H9 (cell line): ENCODE measurements at regions not wholly inside any gene's neighbourhood (a gene's known extent, or its start where the extent isn't known, plus 50 kb on each side); places are given as distances from the start of the nearest gene placed in this dataset.

Source experiments
- DNase-seq: peaks from one replicate; pipeline ENCODE4 v3.0.0-alpha.2; 2017
- H2AFZ ChIP-seq: one replicate; pipeline ENCODE4 v1.6.1; 2013; ENCODE audit warnings: mild to moderate bottlenecking, low read length, control low read depth, moderate library complexity
- H2AK5ac ChIP-seq: 2 replicates; pipeline ENCODE4 v1.6.1; 2013; ENCODE audit warnings: low read length, control low read depth, mixed read lengths; ENCODE audit not compliant: insufficient read length
- H2BK120ac ChIP-seq: one replicate; pipeline ENCODE4 v1.6.1; 2013; ENCODE audit warnings: low read depth, mild to moderate bottlenecking, low read length, control low read depth, inconsistent platforms; ENCODE audit not compliant: poor library complexity, severe bottlenecking
- H2BK12ac ChIP-seq: 2 replicates; pipeline ENCODE4 v1.6.1; 2013; ENCODE audit warnings: low read length, control low read depth, mixed read lengths, low read depth; ENCODE audit not compliant: insufficient read length
- H2BK15ac ChIP-seq: 2 replicates; pipeline ENCODE4 v1.6.1; 2013; ENCODE audit warnings: low read depth, low read length, control low read depth
- H2BK20ac ChIP-seq: one replicate; pipeline ENCODE4 v1.6.1; 2013; ENCODE audit warnings: low read depth, mild to moderate bottlenecking, low read length, control low read depth, inconsistent platforms; ENCODE audit not compliant: poor library complexity, severe bottlenecking
- H2BK5ac ChIP-seq: 2 replicates; pipeline ENCODE4 v1.6.1; 2013; ENCODE audit warnings: low read length, control low read depth, mixed read lengths; ENCODE audit not compliant: insufficient read length
- H3K14ac ChIP-seq: 2 replicates; pipeline ENCODE4 v1.6.1; 2013; ENCODE audit warnings: low read length, control low read depth; ENCODE audit not compliant: insufficient read depth
- H3K18ac ChIP-seq: 2 replicates; pipeline ENCODE4 v1.6.1; 2013; ENCODE audit warnings: low read depth, mild to moderate bottlenecking, mixed read lengths, low read length, control low read depth; ENCODE audit not compliant: insufficient read length
- H3K23ac ChIP-seq: 2 replicates; pipeline ENCODE4 v1.6.1; 2013; ENCODE audit warnings: low read length, control low read depth, mixed read lengths, low read depth; ENCODE audit not compliant: insufficient read length
- H3K23me2 ChIP-seq: 2 replicates; pipeline ENCODE4 v1.6.1; 2013; ENCODE audit warnings: low read depth, mild to moderate bottlenecking, mixed read lengths, low read length, control low read depth; ENCODE audit not compliant: insufficient read length, poor library complexity, severe bottlenecking
- H3K27ac ChIP-seq: 2 replicates; pipeline ENCODE4 v1.5.1; 2013; ENCODE audit warnings: low read length, control low read depth, mixed read lengths, low read depth; ENCODE audit not compliant: insufficient read length
- H3K27me3 ChIP-seq: 2 replicates; pipeline ENCODE4 v1.6.1; 2013; ENCODE audit warnings: low read length, control low read depth, inconsistent platforms; ENCODE audit not compliant: insufficient read depth
- H3K4ac ChIP-seq: 2 replicates; pipeline ENCODE4 v1.6.1; 2013; ENCODE audit warnings: low read depth, mild to moderate bottlenecking, control low read depth, inconsistent platforms, low read length, moderate library complexity
- H3K4me1 ChIP-seq: 2 replicates; pipeline ENCODE4 v1.6.1; 2013; ENCODE audit warnings: low read length, control low read depth, inconsistent platforms; ENCODE audit not compliant: insufficient read depth
- H3K4me2 ChIP-seq: 2 replicates; pipeline ENCODE4 v1.6.1; 2013; ENCODE audit warnings: low read length, control low read depth, mixed read lengths; ENCODE audit not compliant: insufficient read length, insufficient read depth
- H3K56ac ChIP-seq: 2 replicates; pipeline ENCODE4 v1.6.1; 2013; ENCODE audit warnings: low read depth, mild to moderate bottlenecking, mixed read lengths, low read length, control low read depth; ENCODE audit not compliant: insufficient read length
- H3K79me1 ChIP-seq: 2 replicates; pipeline ENCODE4 v1.6.1; 2013; ENCODE audit warnings: low read depth, mild to moderate bottlenecking, moderate library complexity, low read length, control low read depth, inconsistent platforms; ENCODE audit not compliant: insufficient read depth, poor library complexity, severe bottlenecking
- H3K79me2 ChIP-seq: 2 replicates; pipeline ENCODE4 v1.6.1; 2013; ENCODE audit warnings: low read length, control low read depth, inconsistent platforms; ENCODE audit not compliant: insufficient read depth
- H3K9ac ChIP-seq: 2 replicates; pipeline ENCODE4 v1.6.1; 2013; ENCODE audit warnings: low read length, control low read depth, mixed read lengths; ENCODE audit not compliant: insufficient read length; ENCODE audit errors: extremely low read depth
- H3K9me3 ChIP-seq: one replicate; pipeline ENCODE4 v1.6.1; 2013; ENCODE audit warnings: low read depth, low read length, inconsistent platforms; ENCODE audit not compliant: control insufficient read depth
- H3T11ph ChIP-seq: one replicate; pipeline ENCODE4 v1.6.1; 2013; ENCODE audit warnings: mild to moderate bottlenecking, low read length, control low read depth, inconsistent platforms
- H4K20me1 ChIP-seq: one replicate; pipeline ENCODE4 v1.6.1; 2013; ENCODE audit not compliant: control insufficient read depth, insufficient read length, insufficient read depth
- H4K5ac ChIP-seq: 2 replicates; pipeline ENCODE4 v1.6.1; 2013; ENCODE audit warnings: low read depth, mild to moderate bottlenecking, mixed read lengths, low read length, control low read depth; ENCODE audit not compliant: insufficient read length
- H4K8ac ChIP-seq: replicated peaks from 2 replicates; pipeline ENCODE4 v1.6.1; 2013; ENCODE audit warnings: low read length, control low read depth, mixed read lengths, low read depth; ENCODE audit not compliant: insufficient read length
- H4K91ac ChIP-seq: 2 replicates; pipeline ENCODE4 v1.6.1; 2013; ENCODE audit warnings: low read depth, mild to moderate bottlenecking, moderate library complexity, mixed read lengths, low read length, control low read depth; ENCODE audit not compliant: insufficient read length
- H3K27ac Mint-ChIP-seq, 3 experiments: 2 replicates in 2 of 3; 3 replicates in 1 of 3; pipeline ENCODE4 v1.8.0; 2020 to 2021; ENCODE audit warnings: mixed read lengths in 3 of 3, mild to moderate bottlenecking in 1 of 3, moderate library complexity in 1 of 3
- H3K27me3 Mint-ChIP-seq: 2 replicates; pipeline ENCODE4 v1.8.0; 2021; ENCODE audit warnings: low read depth, mild to moderate bottlenecking, moderate library complexity, mixed read lengths
- H3K36me3 Mint-ChIP-seq, 3 experiments: 2 replicates in 2 of 3; 3 replicates in 1 of 3; pipeline ENCODE4 v1.8.0; 2020 to 2021; ENCODE audit warnings: low read depth in 3 of 3, mixed read lengths in 3 of 3; ENCODE audit not compliant: insufficient read depth in 1 of 3
- H3K4me1 Mint-ChIP-seq, 2 experiments: 2 replicates each; pipeline ENCODE4 v1.8.0; 2020; ENCODE audit warnings: mixed read lengths in 2 of 2
- H3K4me3 Mint-ChIP-seq, 2 experiments: 2 replicates in 1 of 2; 3 replicates in 1 of 2; pipeline ENCODE4 v1.8.0; 2020 to 2021; ENCODE audit warnings: mild to moderate bottlenecking in 2 of 2, mixed read lengths in 2 of 2, moderate library complexity in 1 of 2
- H3K9me3 Mint-ChIP-seq, 2 experiments: 2 replicates in 1 of 2; 3 replicates in 1 of 2; pipeline ENCODE4 v1.8.0; 2020; ENCODE audit warnings: mild to moderate bottlenecking in 2 of 2, mixed read lengths in 2 of 2, moderate library complexity in 1 of 2
- CTCF ChIP-seq: fragments of 200-600 bp; sonication (generic); conservative IDR thresholded peaks from 3 replicates; pipeline ENCODE4 v1.8.0; 2021; ENCODE audit warnings: antibody characterized with exemption, mild to moderate bottlenecking
- WGBS: extraction: QIAGEN DNeasy Blood & Tissue Kit; methylation state at CpG from one replicate; pipeline ENCODE4 v1.1.7; 2013; ENCODE audit warnings: missing lambda C conversion rate, low lambda C conversion rate, mixed read lengths; ENCODE audit not compliant: insufficient read length; ENCODE audit errors: extremely low coverage; 5-methylcytosine and 5-hydroxymethylcytosine counted together

- H4K91ac ChIP-seq = no peak overlapping the region
- H3K14ac ChIP-seq = no peak overlapping the region
- peaks cover 6 to 7% of the 10 kb centered on the region in 2 experiments; a peak in 2 of 4 replicates for H3K4me1 Mint-ChIP-seq
- 0 out of 2 replicates have a peak, but pooled peaks cover 1% of the 10 kb centered on the region for H3K79me2 ChIP-seq
- H2BK15ac ChIP-seq = no peak overlapping the region
- H2AFZ ChIP-seq = no peak overlapping the region
- H3K56ac ChIP-seq = no peak overlapping the region
- H3K27me3 ChIP-seq = no peaks in the 10 kb centered on the region
- H2BK5ac ChIP-seq = no peak overlapping the region
- H3T11ph ChIP-seq = no peak overlapping the region
- no peak overlapping the region for H3K4me2 ChIP-seq
- no peak for TF ChIP-seq CTCF
- H3K9me3 Mint-ChIP-seq = no peaks in the 10 kb centered on the region
- H3K27me3 Mint-ChIP-seq = no peaks in the 10 kb centered on the region; the same call in none of the 2 replicates
- no peak for DNase-seq
- H3K4me3 Mint-ChIP-seq = no peak overlapping the region
- H4K8ac ChIP-seq = no peak overlapping the region
- no peak overlapping the region for H2BK20ac ChIP-seq
- H3K4me1 ChIP-seq = no peaks in the 10 kb centered on the region
- H4K5ac ChIP-seq = no peak overlapping the region
- H3K36me3 Mint-ChIP-seq = no peaks in the 10 kb centered on the region
- no peaks in the 10 kb centered on the region for H4K20me1 ChIP-seq
- WGBS = no CpG with 5 or more reads among the region's 2 CpGs
- H3K9me3 ChIP-seq = no peaks in the 10 kb centered on the region
- no peak overlapping the region for H2AK5ac ChIP-seq
- H2BK12ac ChIP-seq = no peak overlapping the region
- no peak overlapping the region for H3K27ac ChIP-seq
- H3K4ac ChIP-seq = no peak overlapping the region
- H3K18ac ChIP-seq = no peak overlapping the region
- no peaks in the 10 kb centered on the region for H3K79me1 ChIP-seq
- no peak overlapping the region for H3K27ac Mint-ChIP-seq
- H3K9ac ChIP-seq = no peak overlapping the region
- no peak overlapping the region for H3K23ac ChIP-seq
- no peak overlapping the region for H2BK120ac ChIP-seq
- no peaks in the 10 kb centered on the region for H3K23me2 ChIP-seq
These were observed 301.2 kb upstream of the DIAPH2 start for GRCh38 chrX:96383428-96383827.
